ENCODE measurements at regions not wholly inside any gene's neighbourhood (a gene's known extent, or its start where the extent isn't known, plus 50 kb on each side); places are given as distances from the start of the nearest gene placed in this dataset.
"Not testable (repeated sequence)": the region's sequence is repeated elsewhere in the genome, so short reads cannot be mapped to it uniquely, and the experiment has no call there.

DNA sequence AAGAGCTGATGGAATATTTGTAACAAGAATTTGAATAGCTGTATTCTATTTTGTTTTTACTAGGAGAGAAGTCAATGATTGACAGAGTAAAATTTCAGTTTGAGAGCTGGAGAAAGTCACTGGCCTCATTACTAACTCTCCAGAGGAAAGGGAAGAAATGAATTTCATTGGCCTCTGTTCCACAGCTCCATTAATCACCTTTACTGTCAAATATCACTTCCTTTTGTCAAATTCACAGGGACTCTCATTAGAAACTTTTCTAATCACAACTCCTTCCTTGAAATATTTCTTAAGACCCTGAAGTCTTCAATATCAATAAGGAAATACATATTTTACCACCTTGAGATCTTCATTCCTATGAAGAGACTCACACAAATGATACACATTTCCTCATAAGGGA lies 379.9 kb upstream of the RASGRP1 start:
- DNase-seq = no peak

GRCh38 chr15:38945551-38946298 lies 381.1 kb upstream of the RASGRP1 start:
- DNase-seq = no peak

DNA sequence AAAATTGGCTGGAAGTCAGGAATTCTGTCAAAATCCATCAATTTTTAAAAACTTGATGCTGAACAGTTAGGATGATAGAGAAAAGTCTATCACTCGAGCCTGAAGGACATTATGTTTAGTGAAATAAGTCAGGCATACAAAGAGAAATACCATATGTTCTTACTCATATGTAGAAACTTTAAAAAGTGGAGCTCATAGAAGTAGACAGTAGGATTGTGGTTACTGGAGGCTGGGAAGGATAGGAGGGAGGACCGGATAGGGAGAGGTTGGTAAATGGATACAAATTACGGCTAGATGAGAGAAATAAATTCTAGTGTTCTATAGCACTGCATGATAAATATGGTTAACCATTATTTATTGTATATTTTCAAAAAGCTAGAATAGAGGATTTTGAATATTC lies 389.5 kb upstream of the RASGRP1 start:
- DNase-seq = no peak

GRCh38 chr15:38961456-38961855 lies 396.8 kb upstream of the RASGRP1 start:
- no peak for DNase-seq

GRCh38 chr15:38961931-38962330 lies 397.3 kb upstream of the RASGRP1 start:
- DNase-seq = no peak

GRCh38 chr15:38972831-38973230 lies 408.2 kb upstream of the RASGRP1 start:
- no peak for DNase-seq

GRCh38 chr15:38975282-38975990 lies 410.8 kb upstream of the RASGRP1 start:
- DNase-seq = no peak

- peak in 1 of 56 donors; percentile 2 for DNase-seq
Observed at GRCh38 chr15:38991126-38991525, 426.5 kb upstream of the RASGRP1 start.

- no peak for DNase-seq
Observed at GRCh38 chr15:38991701-38992100, 427.1 kb upstream of the RASGRP1 start.

DNA sequence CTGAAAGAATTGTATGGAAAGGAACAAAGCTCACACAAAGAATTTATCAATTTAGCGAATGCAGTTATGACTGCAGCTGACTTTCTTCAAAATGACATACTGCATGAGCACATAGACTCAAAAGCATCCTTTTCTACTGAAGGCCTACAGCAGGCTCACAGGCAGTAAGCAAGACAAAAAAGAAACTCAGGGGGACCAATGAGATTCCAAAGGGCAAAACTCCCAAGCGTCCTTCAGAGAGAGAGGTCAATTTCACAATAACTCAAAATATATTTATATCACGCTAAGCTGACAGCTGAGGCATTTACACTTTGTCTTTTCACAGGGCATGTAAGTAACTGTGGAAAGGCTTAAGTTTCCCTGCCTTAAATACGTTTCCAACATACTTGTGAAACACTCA lies 427.9 kb upstream of the RASGRP1 start:
- no peak for DNase-seq

- no peak for DNase-seq
Observed at GRCh38 chr15:38992930-38993329, 428.3 kb upstream of the RASGRP1 start.

DNA sequence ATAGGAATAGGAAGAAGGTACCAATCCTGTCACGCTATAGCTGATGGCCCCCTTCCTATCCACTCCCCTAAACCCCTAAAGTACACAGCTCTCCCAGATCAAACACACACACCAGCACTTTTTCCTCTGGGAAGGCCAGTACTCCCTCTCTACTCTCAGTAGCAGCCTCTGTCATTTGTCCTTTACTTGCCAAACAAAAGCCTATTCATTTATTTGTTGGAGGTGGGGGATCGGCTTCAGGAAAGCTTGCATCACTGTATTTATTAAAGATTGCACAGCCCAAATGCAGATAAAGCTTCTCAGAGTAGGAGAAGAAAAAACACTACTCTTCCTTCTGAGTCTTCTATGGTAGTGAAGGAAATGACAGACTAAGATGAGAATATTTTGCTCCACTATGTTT lies 429.7 kb upstream of the RASGRP1 start:
- DNase-seq = peak in 1 of 56 donors; percentile 22

- DNase-seq = no peak
Observed at GRCh38 chr15:38996111-38996631, 431.6 kb upstream of the RASGRP1 start.

DNA sequence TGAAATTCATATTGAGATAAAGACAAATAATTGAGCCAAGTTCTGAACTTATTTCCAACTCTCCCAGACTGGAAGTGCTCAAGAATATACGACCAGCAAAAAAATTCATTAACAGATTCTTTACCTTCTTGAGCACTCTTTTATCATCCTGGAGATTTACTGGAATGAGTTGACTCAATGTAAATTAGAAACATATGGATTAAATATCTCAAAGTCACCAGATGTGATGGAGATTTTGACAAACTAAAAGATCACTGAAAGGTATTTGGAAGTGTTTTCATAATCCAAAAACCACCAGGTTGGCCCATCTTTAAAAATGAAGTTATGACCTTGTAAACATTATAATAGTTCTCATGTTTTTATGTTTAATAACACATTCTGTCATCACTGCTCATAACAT lies 433.2 kb upstream of the RASGRP1 start:
- DNase-seq = no peak

- DNase-seq = no peak
Observed at GRCh38 chr15:39000008-39000734, 435.6 kb upstream of the RASGRP1 start.

DNA sequence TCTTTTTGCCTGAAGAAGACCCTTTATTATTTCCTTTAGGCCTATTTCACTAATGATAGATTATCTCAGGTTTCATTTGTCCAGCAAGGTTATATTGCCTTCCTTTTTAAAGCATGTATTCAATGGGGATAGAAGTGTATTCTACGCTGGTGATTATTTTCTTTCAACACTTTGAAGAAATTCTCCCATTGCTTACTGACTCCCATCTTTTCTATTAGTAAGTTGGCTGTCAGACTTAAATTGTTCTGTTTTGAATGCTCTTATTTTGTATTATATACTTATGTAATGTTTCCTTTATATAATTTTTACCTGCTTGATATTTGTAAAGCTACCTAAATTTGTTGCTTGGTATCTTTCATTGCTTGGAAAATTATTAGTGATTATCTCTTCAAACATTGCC lies 445.1 kb upstream of the RASGRP1 start:
- no peak for DNase-seq

GRCh38 chr15:39011066-39011465 lies 446.5 kb upstream of the RASGRP1 start:
- not testable (repeated sequence) for DNase-seq

GRCh38 chr15:39013262-39013661 lies 448.6 kb upstream of the RASGRP1 start:
- no peak for DNase-seq

DNA sequence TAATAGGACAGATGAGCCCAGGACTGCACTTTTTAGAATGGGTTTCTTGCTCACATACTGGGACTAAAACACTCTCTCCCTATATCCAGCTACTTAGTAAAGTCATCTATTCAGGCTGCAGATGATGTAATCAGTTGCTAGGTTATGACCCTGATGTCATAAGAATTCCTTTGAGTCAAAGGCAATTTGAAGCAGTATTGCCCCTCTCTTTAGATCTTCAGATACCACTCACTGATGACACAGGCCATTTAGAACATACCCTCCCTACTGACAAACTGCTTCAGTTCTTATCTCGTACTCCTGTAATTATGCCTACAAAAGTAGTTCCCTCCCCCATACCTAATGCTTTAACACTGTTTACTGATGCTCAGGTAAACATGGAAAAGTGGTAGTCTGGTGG lies 450.1 kb upstream of the RASGRP1 start:
- no peak for DNase-seq

DNA sequence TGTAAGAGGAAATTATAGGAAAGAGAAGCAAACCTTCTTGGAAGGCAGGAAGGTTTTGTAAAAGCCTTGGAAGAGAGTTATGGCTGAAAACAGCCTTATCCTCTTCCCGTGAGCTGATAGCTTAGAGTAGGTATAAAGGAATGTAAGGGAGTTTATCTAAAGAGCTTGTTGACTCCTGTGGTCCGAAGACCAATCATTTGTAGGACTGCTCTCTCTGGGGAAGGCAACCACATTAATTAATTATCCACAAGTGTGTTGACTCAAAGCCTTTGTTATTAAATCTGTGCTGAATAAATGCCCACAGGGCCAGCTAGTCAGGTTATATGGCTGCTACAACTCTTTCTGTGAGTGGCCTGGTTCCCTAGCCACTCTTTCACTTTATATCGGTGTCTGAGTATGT lies 452.1 kb upstream of the RASGRP1 start:
- DNase-seq = no peak

DNA sequence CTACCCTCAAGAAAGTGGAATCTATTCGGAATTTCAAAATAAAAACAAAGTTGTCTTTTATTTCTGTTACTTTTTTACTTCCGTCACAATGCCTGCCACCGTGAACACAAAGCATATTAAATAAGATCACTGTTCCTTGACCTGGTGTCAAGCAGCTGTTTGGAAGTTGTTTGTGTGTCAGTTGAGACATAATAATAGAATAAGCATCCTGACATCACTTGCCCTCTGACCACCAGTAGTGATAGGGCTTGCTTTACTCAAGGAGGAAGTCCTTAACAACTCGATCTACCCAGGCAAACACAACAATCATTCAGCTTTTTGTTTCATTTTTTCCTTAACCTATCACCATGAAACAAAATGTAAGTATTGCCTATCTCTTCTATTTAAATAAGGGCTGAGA lies 454.4 kb upstream of the RASGRP1 start:
- DNase-seq = no peak

DNA sequence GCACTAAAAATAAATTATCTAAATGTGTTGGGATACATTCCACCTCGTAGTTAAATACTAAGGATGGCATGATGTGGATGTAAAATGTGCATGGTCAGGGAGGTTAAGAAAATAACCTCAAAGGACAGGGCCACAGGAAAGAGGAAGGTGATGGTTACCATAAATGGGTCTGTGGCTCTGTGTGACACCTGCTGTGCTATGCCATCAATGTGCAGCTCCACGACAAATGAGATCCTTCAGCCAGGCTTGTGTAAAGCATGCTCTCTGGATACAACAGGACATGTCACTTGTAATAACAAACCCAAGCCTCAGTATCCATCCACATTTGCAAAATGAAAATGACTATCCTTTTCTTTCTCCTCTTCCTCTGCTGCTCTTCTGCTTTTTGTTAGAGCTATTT lies 456.7 kb upstream of the RASGRP1 start:
- no peak for DNase-seq

Measured in amygdala (tissue), 56 donors.